Gastrocnemius medialis (tissue), 4 donors: ENCODE measurements at regions not wholly inside any gene's neighbourhood (a gene's known extent, or its start where the extent isn't known, plus 50 kb on each side); places are given as distances from the start of the nearest gene placed in this dataset.

Source experiments
- ATAC-seq, 2 donors: fragments of 150-250 bp; one replicate each; pipeline ENCODE4 v1.9.1; 2016
- DNase-seq, 2 donors: peaks; one replicate each; pipeline ENCODE4 v3.0.0-alpha.2; 2019
- H3K27ac ChIP-seq, 4 donors: fragments of 200-600 bp; sonication (generic); 1 replicate in 1 of 4; 2 replicates in 3 of 4; pipeline ENCODE4 v1.5.1; 2016 to 2018; ENCODE audit warnings: mild to moderate bottlenecking in 2 of 4, moderate library complexity in 1 of 4
- H3K27me3 ChIP-seq, 3 donors: fragments of 200-600 bp; sonication (generic) in 2 of 3; 1 replicate in 1 of 3; 2 replicates in 2 of 3; pipeline versions ENCODE4 v1.5.1 to v1.6.0; 2016 to 2019; ENCODE audit warnings: mild to moderate bottlenecking in 1 of 3, moderate library complexity in 1 of 3
- H3K36me3 ChIP-seq, 2 donors: fragments of 200-600 bp; sonication (generic) in 1 of 2; one replicate each; pipeline ENCODE4 v1.5.1; 2017 to 2018
- H3K4me1 ChIP-seq, 2 donors: fragments of 200-600 bp; sonication (generic) in 1 of 2; one replicate each; pipeline ENCODE4 v1.5.1; 2016 to 2017; ENCODE audit warnings: mild to moderate bottlenecking in 2 of 2
- H3K4me3 ChIP-seq, 4 donors: fragments of 200-600 bp; sonication (generic) in 3 of 4; 1 replicate in 1 of 4; 2 replicates in 3 of 4; pipeline ENCODE4 v1.5.1; 2016 to 2019; ENCODE audit warnings: mild to moderate bottlenecking in 2 of 4
- H3K9me3 ChIP-seq, 3 donors: fragments of 200-600 bp; sonication (generic) in 2 of 3; 1 replicate in 1 of 3; 2 replicates in 2 of 3; pipeline ENCODE4 v1.5.1; 2016 to 2019
- CTCF ChIP-seq, 5 experiments: fragments of 450-650 bp in 3 of 5; fragments of 200-600 bp in 2 of 5; sonication (generic) in 2 of 5; IDR thresholded peaks in 4 of 5; conservative IDR thresholded peaks in 1 of 5; 1 replicate in 4 of 5; 2 replicates in 1 of 5; pipeline ENCODE4 v1.5.1; 2016 to 2019; ENCODE audit warnings: antibody characterized with exemption in 5 of 5, mild to moderate bottlenecking in 3 of 5, moderate library complexity in 3 of 5
- POLR2A ChIP-seq, 2 donors: fragments of 450-650 bp; IDR thresholded peaks; one replicate each; pipeline ENCODE4 v1.6.1; 2017; ENCODE audit warnings: antibody characterized with exemption in 2 of 2, mild to moderate bottlenecking in 2 of 2, moderate library complexity in 2 of 2
- in situ Hi-C, 4 donors: fragments of 200-750 bp; cut with MboI; loops; one replicate each; pipeline versions ENCODE4 v1.15.0 to v1.8.0; 2017; ENCODE audit warnings: low sequenced_read_pairs in 4 of 4
- intact Hi-C: fragments of 100-400 bp; cut with DNase I; formaldehyde crosslinking; loops from one replicate; pipeline ENCODE4 v1.15.1; 2023; ENCODE audit warnings: low total_unique reads

DNA sequence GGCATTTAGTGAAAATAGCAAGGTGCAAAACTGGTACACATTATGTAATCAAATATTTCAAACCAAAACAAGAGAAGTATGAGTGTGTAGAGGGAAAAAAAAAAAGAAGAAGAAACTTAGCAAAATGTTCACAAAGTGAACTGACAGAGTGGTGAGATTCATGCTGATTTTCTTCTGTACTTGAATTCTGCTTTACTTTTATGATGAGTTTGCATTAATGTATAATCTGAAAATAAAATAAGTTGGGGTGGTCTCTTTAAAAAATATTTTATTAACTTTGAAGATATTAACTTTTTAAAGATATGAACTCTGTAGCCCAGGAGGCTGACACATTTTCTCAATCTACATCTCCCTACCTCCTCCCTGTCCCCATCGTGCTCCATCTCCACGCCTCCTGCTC is 185.1 kb downstream of the QDPR start:
- intact Hi-C loops = no loop called here
- Histone ChIP-seq H3K9me3 (no peaks in the 10 kb centered on the region), H3K27me3 (no peaks in the 10 kb centered on the region), H3K4me3 (no peak overlapping the region), H3K27ac (no peak overlapping the region), H3K4me1 (peaks cover 0 to 4% of the 10 kb centered on the region in 2 donors), H3K36me3 (no peaks in the 10 kb centered on the region)
- TF ChIP-seq POLR2A (IDR thresholded peaks at IDR 0.05) (no peak), CTCF (IDR thresholded peaks at IDR 0.05 in 4 of 5, conservative IDR thresholded peaks at IDR 0.05 in 1 of 5) (no peak)
- in situ Hi-C loops = loop anchor here in 2 of 4 donors (10.0 to 25.0 kb wide), 3 partner anchors 412 to 1042 kb away; no protein-coding TSS in a partner anchor
- DNase-seq (no peak), ATAC-seq (no peak)

- TF ChIP-seq POLR2A (IDR thresholded peaks at IDR 0.05) = no peak
- no peak for TF ChIP-seq CTCF (IDR thresholded peaks at IDR 0.05 in 4 of 5, conservative IDR thresholded peaks at IDR 0.05 in 1 of 5)
- intact Hi-C loops = no loop called here
- Histone ChIP-seq H3K27me3 (no peaks in the 10 kb centered on the region), H3K27ac (no peak overlapping the region), H3K4me3 (no peak overlapping the region), H3K4me1 (peaks cover 0 to 4% of the 10 kb centered on the region in 2 donors), H3K9me3 (no peaks in the 10 kb centered on the region), H3K36me3 (no peaks in the 10 kb centered on the region)
- no peak for ATAC-seq
- no peak for DNase-seq
- in situ Hi-C loops = loop anchor here in 2 of 4 donors (10.0 to 25.0 kb wide), 3 partner anchors 410 to 1040 kb away; no protein-coding TSS in a partner anchor
These were observed 186.8 kb downstream of the QDPR start for GRCh38 chr4:17325098-17325497.

- ATAC-seq = no peak
- Histone ChIP-seq H3K4me3 (no peak overlapping the region), H3K27ac (no peak overlapping the region), H3K36me3 (no peaks in the 10 kb centered on the region), H3K27me3 (no peaks in the 10 kb centered on the region), H3K9me3 (no peaks in the 10 kb centered on the region), H3K4me1 (peaks cover 0 to 4% of the 10 kb centered on the region in 2 donors)
- peak in 4 of 5 experiments; percentile 20 to 57 (median 46) for TF ChIP-seq CTCF (IDR thresholded peaks at IDR 0.05 in 4 of 5, conservative IDR thresholded peaks at IDR 0.05 in 1 of 5)
- no peak for TF ChIP-seq POLR2A (IDR thresholded peaks at IDR 0.05)
- in situ Hi-C loops (loop anchor here in 2 of 4 donors (10.0 to 25.0 kb wide), 3 partner anchors 410 to 1040 kb away; no protein-coding TSS in a partner anchor), intact Hi-C loops (no loop called here)
- no peak for DNase-seq
These were observed 187.5 kb downstream of the QDPR start for GRCh38 chr4:17324386-17324830.

DNA sequence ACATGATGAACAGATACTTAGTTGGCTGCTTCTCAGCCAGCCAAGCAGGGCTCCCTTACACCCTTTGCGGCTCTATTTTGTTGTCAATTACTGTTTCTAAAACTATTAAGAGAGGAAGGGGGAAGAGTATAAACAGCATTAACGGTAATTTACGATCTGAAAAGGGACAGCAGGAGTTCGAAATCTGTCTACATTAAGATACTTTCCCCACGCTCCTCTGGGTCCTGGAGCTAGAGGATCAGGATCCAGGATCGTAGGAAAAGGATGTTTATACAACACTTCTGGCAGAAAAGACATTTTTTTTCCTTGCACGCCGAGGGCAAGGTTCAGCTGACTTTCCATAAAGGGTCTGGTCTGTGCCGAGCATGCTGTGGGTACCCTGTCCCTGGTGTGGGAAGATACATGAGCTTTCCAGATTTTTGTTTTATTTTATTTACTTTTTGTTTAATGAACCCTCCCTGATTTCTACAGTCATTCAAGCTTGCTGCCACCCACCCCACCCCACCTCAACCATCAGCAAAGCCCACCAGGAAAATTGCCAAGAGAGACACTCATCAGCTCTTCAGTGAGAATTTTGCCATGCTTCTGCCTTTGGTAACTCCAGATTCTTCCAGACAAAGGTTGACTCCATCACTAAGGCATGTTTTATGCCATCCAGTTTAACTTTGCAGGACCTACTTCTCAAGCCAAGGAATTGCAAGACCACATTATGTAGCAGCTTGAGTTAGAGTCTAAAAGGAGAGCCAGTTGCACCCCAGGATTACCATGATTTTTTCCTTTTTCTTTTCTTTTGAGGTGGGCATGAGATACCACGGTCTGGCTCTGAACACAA is 188.1 kb downstream of the QDPR start:
- Histone ChIP-seq H3K36me3 (no peaks in the 10 kb centered on the region), H3K9me3 (no peaks in the 10 kb centered on the region), H3K27me3 (no peaks in the 10 kb centered on the region), H3K4me3 (no peak overlapping the region), H3K4me1 (peaks cover 0 to 4% of the 10 kb centered on the region in 2 donors), H3K27ac (no peak overlapping the region)
- no peak for ATAC-seq
- no peak for DNase-seq
- in situ Hi-C loops = loop anchor here in 2 of 4 donors (10.0 to 25.0 kb wide), 3 partner anchors 409 to 1039 kb away; no protein-coding TSS in a partner anchor
- intact Hi-C loops = no loop called here
- TF ChIP-seq POLR2A (IDR thresholded peaks at IDR 0.05) = no peak
- no peak for TF ChIP-seq CTCF (IDR thresholded peaks at IDR 0.05 in 4 of 5, conservative IDR thresholded peaks at IDR 0.05 in 1 of 5)
